ENCODE measurements at regions not wholly inside any gene's neighbourhood (a gene's known extent, or its start where the extent isn't known, plus 50 kb on each side); places are given as distances from the start of the nearest gene placed in this dataset.

DNA sequence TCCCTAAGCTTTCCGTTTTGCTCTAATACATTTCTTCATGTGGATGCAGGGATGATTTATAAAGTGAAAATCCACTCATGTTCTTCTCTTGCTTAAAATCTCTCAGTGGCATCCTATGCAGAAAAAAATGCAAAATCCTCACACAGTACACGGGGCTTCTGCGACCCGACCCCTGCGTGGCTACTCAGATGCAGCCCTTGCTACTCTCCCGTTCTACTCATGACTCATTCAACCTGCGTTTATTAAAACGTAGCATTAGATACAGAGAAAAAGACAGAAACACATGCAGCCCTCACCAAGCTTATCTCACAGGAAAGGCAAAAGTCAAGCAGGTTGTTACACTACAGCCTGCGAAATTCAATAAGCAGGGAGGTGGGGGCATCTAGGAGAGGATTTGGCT is 284.4 kb upstream of the PFKP start:
- BruUV-seq (replicated peaks), result no TSS peak
- no peak overlapping the region for H2AFZ ChIP-seq (ENCODE audit: low read length)
- no peak for ATAC-seq
- H3K4me3 ChIP-seq (ENCODE audit: low read length), result no peak overlapping the region
- H3F3A ChIP-seq (ENCODE audit: low read length, unreplicated experiment), result no peaks in the 10 kb centered on the region
- H3K4me2 ChIP-seq (ENCODE audit: low read length), result no peak overlapping the region
- no peaks in the 10 kb centered on the region for H3K9me2 ChIP-seq (replicated peaks; ENCODE audit: low read length)
- H3K9ac ChIP-seq (ENCODE audit: low read length), result no peak overlapping the region
- ChIA-PET POLR2A (ENCODE audit: unreplicated experiment) (no interaction called here), CTCF (no interaction called here)
- TF ChIP-seq EZH2phosphoT487 (IDR thresholded peaks at IDR 0.05; ENCODE audit: borderline replicate concordance, low read length), result no peak
- TF ChIP-seq, protein P1, sequence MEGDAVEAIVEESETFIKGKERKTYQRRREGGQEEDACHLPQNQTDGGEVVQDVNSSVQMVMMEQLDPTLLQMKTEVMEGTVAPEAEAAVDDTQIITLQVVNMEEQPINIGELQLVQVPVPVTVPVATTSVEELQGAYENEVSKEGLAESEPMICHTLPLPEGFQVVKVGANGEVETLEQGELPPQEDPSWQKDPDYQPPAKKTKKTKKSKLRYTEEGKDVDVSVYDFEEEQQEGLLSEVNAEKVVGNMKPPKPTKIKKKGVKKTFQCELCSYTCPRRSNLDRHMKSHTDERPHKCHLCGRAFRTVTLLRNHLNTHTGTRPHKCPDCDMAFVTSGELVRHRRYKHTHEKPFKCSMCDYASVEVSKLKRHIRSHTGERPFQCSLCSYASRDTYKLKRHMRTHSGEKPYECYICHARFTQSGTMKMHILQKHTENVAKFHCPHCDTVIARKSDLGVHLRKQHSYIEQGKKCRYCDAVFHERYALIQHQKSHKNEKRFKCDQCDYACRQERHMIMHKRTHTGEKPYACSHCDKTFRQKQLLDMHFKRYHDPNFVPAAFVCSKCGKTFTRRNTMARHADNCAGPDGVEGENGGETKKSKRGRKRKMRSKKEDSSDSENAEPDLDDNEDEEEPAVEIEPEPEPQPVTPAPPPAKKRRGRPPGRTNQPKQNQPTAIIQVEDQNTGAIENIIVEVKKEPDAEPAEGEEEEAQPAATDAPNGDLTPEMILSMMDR (conservative IDR thresholded peaks at IDR 0.05; ENCODE audit: low read depth, low read length), result no peak
- TF ChIP-seq EZH2 (IDR thresholded peaks at IDR 0.05; ENCODE audit: low read length, unreplicated experiment), result no peak
- no peaks in the 10 kb centered on the region for H3K9me3 ChIP-seq (ENCODE audit: low read length)
- H4K20me1 ChIP-seq (ENCODE audit: low read length), result no peaks in the 10 kb centered on the region
- H3K27me3 ChIP-seq (ENCODE audit: low read length), result peaks cover 15% of the 10 kb centered on the region; the same call in 1 of the 2 replicates
- H3K27ac ChIP-seq (ENCODE audit: low read length), result no peak overlapping the region
- H3K4me1 ChIP-seq (ENCODE audit: insufficient read depth, low read length), result no peaks in the 10 kb centered on the region
- H3K79me2 ChIP-seq (ENCODE audit: low read length), result no peaks in the 10 kb centered on the region
- DNase-seq, result no peak
- intact Hi-C loops (cut with micrococcal nuclease), result no loop called here
- H3K36me3 ChIP-seq (ENCODE audit: low read depth, low read length), result no peaks in the 10 kb centered on the region

GRCh38 chr10:2782265-2782664 is 285.1 kb upstream of the PFKP start:
- H3K4me3 ChIP-seq (ENCODE audit: low read length), result no peak overlapping the region
- H4K20me1 ChIP-seq (ENCODE audit: low read length), result no peaks in the 10 kb centered on the region
- H3K36me3 ChIP-seq (ENCODE audit: low read depth, low read length), result no peaks in the 10 kb centered on the region
- intact Hi-C loops (cut with micrococcal nuclease), result no loop called here
- no peaks in the 10 kb centered on the region for H3K79me2 ChIP-seq (ENCODE audit: low read length)
- no peaks in the 10 kb centered on the region for H3F3A ChIP-seq (ENCODE audit: low read length, unreplicated experiment)
- H3K9me2 ChIP-seq (replicated peaks; ENCODE audit: low read length), result no peaks in the 10 kb centered on the region
- H3K27me3 ChIP-seq (ENCODE audit: low read length), result peaks cover 15% of the 10 kb centered on the region; the same call in 1 of the 2 replicates
- BruUV-seq (replicated peaks), result no TSS peak
- H2AFZ ChIP-seq (ENCODE audit: low read length), result no peak overlapping the region
- DNase-seq, result no peak
- H3K9ac ChIP-seq (ENCODE audit: low read length), result no peak overlapping the region
- no peak for ATAC-seq
- TF ChIP-seq, protein P1 (conservative IDR thresholded peaks at IDR 0.05; ENCODE audit: low read depth, low read length), result no peak
- TF ChIP-seq EZH2 (IDR thresholded peaks at IDR 0.05; ENCODE audit: low read length, unreplicated experiment) (no peak), EZH2phosphoT487 (IDR thresholded peaks at IDR 0.05; ENCODE audit: borderline replicate concordance, low read length) (no peak)
- H3K4me2 ChIP-seq (ENCODE audit: low read length), result no peak overlapping the region
- ChIA-PET CTCF (no interaction called here), POLR2A (ENCODE audit: unreplicated experiment) (no interaction called here)
- no peak overlapping the region for H3K27ac ChIP-seq (ENCODE audit: low read length)
- no peaks in the 10 kb centered on the region for H3K9me3 ChIP-seq (ENCODE audit: low read length)
- no peaks in the 10 kb centered on the region for H3K4me1 ChIP-seq (ENCODE audit: insufficient read depth, low read length)

GRCh38 chr10:2777666-2778355 is 289.5 kb upstream of the PFKP start:
- ChIA-PET POLR2A (ENCODE audit: unreplicated experiment) (no interaction called here), CTCF (no interaction called here)
- no peaks in the 10 kb centered on the region for H3K9me3 ChIP-seq (ENCODE audit: low read length)
- H3F3A ChIP-seq (ENCODE audit: low read length, unreplicated experiment), result no peaks in the 10 kb centered on the region
- DNase-seq, result no peak
- TF ChIP-seq EZH2 (IDR thresholded peaks at IDR 0.05; ENCODE audit: low read length, unreplicated experiment), result no peak
- TF ChIP-seq, protein P1 (conservative IDR thresholded peaks at IDR 0.05; ENCODE audit: low read depth, low read length), result no peak
- TF ChIP-seq EZH2phosphoT487 (IDR thresholded peaks at IDR 0.05; ENCODE audit: borderline replicate concordance, low read length), result no peak
- H3K9me2 ChIP-seq (replicated peaks; ENCODE audit: low read length), result no peaks in the 10 kb centered on the region
- no peak overlapping the region for H2AFZ ChIP-seq (ENCODE audit: low read length)
- BruUV-seq (replicated peaks), result no TSS peak
- H3K27me3 ChIP-seq (ENCODE audit: low read length), result peaks cover 28% of the 10 kb centered on the region
- no peak overlapping the region for H3K4me2 ChIP-seq (ENCODE audit: low read length)
- H4K20me1 ChIP-seq (ENCODE audit: low read length), result no peaks in the 10 kb centered on the region
- no peaks in the 10 kb centered on the region for H3K4me1 ChIP-seq (ENCODE audit: insufficient read depth, low read length)
- intact Hi-C loops (cut with micrococcal nuclease), result no loop called here
- no peak for ATAC-seq
- no peak overlapping the region for H3K9ac ChIP-seq (ENCODE audit: low read length)
- no peaks in the 10 kb centered on the region for H3K79me2 ChIP-seq (ENCODE audit: low read length)
- no peak overlapping the region for H3K4me3 ChIP-seq (ENCODE audit: low read length)
- no peak overlapping the region for H3K27ac ChIP-seq (ENCODE audit: low read length)
- H3K36me3 ChIP-seq (ENCODE audit: low read depth, low read length), result no peaks in the 10 kb centered on the region

All from PC-3 (cell line).